DMS53 (cell line): ENCODE measurements at regions not wholly inside any gene's neighbourhood (a gene's known extent, or its start where the extent isn't known, plus 50 kb on each side); places are given as distances from the start of the nearest gene placed in this dataset.
"Not testable (repeated sequence)": the region's sequence is repeated elsewhere in the genome, so short reads cannot be mapped to it uniquely, and the experiment has no call there.

Source experiments
- DNase-seq: peaks from one replicate; lab custom pipeline; 2025; lab: John Stamatoyannopoulos, UW

DNA sequence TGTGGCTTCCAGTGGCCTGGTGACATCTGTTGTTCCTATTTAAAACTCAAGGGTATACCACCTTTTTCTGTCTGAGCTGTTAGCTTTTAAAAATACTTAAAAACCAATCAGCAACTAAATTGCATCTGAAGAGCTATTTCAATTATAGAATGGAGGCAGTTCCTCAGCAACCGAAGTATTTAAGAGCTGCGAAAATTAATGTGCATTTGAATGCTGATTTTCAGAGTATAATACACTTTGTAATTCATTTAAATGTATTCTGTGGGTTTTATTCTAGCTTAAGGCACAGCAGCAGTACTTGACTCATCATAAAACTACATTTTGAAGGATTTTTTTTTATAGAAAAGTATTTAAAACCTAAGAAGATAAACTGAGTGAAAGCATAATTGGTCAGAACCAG lies 404.9 kb upstream of the PRKCQ start:
- DNase-seq = no peak

DNA sequence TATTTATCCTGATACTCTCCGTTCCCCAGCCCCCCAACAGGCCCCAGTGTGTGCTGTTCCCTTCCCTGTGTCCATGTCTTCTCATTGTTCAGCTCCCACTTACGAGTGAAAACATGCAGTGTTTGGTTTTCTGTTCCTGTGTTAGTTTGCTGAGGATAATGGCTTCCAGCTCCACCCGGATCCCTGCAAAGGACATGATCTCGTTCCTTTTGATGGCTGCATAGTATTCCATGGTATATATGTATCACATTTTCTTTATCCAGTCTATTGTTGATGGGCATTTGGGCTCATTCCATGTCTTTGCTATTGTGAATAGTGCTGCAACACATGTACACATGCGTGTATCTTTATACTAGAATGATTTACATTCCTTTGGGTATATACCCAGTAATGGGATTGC lies 403.9 kb upstream of the PRKCQ start:
- not testable (repeated sequence) for DNase-seq

DNA sequence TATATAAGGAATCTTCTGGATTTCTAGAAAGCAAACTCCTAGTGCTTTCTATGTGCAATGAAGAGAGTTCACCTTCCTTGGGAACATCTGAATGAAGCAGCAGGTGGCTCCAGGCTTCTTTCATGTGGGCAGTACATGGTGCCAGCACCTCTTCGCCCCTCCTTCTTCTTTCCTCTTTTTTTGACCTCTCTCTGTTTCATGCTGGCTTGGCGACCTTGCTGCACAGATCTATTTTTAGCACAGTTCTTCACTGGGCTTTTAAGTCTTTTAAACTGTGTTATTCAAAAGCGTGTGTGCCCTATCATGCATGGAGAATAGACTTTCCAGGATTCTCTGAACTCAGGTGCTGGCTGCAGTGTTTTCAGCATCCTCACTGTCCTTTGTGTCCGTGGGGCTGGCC lies 400.3 kb upstream of the PRKCQ start:
- DNase-seq = no peak

DNA sequence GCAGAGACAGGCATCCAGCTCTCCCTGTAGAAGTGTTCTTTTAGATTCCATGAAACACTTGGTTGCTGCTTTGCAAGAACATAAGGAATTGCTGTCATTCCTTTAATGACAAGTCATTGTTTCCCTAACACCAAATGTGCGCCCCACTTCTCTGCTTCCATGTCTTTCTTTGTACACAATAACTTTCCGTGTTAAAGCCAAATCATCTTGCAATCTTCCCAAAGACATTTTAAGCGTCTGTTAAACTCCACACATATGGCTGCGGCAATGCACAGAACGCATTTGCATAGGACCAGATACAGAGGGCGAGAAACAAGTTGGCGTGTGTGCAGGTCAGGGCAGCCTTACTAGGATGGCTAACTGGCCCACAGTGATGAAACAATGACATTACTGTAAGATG lies 399.3 kb upstream of the PRKCQ start:
- DNase-seq = no peak

DNA sequence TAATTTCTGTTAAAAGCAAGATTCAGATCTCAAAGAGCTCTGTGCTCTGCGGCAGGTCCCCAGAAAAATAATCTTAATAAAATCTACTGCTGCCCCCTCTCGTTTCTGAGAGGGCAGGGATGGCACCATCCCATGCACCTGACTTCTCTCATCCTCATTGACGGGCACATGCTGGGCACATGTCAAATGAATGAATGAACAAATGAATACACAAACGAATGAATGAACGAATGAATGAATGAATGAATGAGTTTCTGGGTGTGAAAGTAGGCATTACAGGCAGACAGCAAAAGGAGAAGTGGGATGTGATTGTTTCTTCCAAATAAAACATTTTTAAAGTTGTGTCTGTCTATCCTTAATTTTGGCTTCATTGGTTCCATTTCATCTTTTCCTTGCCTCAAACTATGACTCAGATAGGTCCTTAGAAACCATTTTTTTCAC lies 398.1 kb upstream of the PRKCQ start:
- DNase-seq = no peak

DNA sequence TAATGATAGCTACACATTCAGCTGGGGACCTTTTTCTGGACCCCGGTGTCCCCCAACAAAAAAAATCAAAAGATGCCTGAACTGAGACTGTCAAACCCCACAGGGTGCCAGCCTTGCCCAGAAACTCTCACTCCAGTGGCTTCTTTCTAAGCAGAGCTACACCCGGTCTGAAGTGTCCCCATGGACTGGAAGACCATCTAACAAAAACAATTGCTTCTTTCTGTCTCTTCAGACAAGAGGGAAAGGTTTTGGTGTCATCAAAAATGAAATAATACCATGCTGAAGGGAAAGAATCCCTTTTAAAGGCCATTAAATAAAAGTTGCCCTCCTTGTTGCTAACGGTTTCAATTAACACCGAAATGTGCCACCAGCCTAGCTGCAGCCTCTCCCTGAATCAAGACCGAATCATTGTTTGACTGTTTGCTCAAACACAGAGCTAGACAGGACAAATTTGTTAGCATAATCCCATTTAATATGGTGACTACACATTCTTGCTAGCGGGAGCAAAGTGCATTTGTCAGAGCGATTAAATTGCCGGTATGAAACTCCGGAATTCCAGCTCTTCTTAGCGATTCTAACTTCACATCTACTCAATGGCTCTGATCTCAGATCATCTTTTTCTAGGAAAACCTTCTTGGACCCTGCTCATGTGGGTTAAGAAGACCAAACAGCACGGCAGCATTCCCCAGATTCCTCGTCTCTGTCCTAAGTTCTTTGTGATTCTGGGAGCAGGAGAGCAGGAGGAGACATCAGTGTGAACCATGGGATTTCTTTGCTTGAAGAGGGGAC lies 397.5 kb upstream of the PRKCQ start:
- no peak for DNase-seq

DNA sequence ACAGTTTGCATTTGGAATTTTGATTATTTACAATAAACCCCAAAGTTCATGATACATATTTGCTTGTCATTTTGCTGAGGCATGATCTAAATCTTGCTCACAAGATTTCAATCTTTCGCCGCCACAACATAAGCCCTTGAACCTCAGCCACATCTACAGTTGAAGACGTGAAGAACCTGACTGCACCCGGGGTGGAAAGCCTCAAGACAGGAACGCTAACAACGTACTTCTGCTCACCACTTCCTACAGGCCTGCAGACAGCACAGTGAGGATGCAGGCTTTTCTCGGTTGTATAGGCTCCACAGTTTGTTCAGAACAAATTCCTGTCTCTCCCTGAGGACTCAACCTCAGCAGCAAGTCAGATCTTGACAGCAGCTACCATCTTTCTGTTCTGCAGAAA lies 393.8 kb upstream of the PRKCQ start:
- no peak for DNase-seq

DNA sequence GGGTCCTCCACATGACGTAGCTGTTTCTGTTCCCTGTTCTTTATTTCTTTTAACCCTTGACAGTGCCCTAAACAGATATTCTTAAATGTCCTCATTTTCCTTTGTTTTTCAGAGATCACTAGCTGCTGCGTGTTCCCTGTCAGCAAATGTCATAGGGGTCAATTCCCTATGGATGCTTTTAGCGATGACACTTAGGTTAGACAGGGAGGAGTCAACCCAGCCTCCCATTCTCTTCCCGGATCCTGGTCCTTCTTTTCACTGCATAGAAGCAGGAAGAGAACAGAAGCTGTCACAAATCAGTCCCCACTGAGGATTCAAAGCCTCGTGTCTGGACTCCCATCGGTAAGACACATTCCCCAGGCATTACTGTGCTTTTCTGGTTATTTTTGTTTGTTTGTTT lies 392.1 kb upstream of the PRKCQ start:
- DNase-seq = no peak

DNA sequence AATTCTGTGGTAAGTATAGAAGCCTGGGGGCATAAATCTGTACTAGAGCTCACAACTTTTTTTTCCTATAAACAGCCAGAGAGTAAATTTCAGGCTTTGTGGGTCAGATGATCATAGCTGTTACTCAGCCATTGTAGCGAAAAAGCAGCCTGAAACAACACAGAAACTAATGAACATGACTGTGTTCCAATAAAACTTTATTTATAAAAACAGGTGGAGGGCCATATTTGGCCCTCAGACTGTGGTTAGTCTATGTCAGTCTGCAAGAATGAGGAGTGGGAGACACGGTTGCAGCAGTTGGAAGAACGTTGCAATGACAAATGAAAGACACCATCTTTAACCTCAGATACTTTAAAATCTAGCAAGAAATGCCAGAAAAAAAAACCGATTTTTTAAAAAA lies 389.6 kb upstream of the PRKCQ start:
- DNase-seq = no peak

DNA sequence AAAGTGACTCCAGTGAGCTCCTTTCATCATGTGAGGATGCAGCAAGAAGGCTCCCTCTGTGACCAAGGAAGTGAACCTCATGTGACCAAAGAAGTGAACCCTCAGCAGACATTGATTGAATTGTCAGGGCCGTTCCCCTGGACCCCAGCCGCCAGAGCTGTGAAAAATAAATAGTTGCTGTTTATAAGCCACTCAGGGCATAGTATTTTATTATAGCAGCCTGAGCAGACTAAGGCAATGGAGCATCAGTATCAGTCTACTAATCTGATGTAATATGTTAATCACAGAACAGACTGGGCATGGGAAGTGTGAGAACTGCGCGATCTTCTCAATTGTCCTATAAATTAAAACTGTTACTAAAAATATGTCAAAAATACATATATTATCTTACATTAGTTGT lies 384.5 kb upstream of the PRKCQ start:
- DNase-seq = no peak

DNA sequence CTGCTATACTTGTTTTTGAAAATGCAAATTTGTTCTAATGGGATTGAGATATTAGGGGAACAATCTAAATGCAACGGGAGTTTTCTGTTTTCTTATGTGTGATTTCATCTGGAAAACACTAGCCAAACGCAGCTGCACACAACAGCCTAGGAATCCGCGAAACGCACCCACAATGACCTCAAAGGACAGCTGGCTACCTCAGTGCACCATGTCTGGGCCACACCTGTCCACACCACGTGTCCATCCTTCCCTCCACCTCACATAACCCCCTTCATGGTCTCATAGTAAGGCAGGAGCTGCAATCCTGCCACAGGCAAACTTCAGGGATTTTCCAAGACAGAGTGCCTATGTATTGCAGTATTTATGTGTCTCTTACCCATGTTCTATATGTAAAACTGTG lies 382.5 kb upstream of the PRKCQ start:
- DNase-seq = no peak

DNA sequence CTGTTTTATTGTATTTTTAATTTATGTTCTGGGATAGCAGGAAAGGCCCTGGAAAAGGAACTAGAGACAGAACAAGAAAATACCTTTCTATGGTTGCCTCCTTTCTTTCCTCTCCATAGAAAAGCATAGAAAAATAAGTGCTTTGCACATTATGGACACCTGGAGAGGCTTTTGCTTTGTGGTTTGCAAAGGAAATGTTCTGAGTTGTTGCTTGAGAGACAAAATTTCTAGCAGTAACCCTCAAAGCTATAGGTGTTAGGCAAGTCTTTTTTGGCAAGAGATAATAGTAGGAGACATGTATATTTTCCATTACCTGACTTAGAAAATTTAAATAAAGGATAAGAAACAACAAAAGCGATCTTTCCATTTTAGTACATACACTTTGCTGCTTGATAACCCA lies 378.6 kb upstream of the PRKCQ start:
- no peak for DNase-seq

DNA sequence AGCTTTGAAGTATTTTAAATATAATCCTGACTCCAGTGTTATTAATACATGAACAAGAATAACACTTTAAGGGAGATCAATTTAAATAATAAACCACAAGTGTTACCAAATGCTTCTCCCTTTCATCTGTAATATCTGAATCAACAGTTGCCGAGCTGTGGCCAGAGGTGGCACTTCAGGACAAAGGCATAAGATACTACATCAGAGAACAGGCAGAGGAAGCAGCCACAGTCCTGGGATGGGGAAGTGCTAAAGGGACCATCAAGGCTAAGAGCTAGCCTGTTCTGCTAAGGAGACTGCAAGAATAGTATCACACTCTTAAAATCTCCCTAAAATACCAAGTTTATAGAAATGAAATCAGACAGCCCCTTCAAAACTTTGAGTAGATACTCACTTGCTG lies 378.2 kb upstream of the PRKCQ start:
- no peak for DNase-seq

DNA sequence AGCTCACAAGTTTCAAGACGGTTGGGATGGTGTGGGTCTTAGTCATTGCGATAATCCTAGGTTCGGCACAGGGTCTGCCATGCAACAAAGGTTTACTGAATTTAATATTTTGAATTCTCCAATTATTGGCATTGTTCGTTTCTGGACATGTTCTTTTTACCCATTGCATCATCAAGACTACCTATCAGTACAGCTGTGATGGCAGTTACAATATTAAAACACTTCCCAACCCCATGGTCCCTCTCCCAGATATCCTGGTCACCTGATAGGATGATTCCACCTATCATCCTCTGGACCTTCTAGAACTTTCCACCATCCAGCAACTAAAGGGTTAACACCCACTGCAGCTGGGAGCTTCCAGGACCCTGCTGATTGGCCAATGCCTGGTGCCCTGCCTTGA lies 377.8 kb upstream of the PRKCQ start:
- DNase-seq = no peak

DNA sequence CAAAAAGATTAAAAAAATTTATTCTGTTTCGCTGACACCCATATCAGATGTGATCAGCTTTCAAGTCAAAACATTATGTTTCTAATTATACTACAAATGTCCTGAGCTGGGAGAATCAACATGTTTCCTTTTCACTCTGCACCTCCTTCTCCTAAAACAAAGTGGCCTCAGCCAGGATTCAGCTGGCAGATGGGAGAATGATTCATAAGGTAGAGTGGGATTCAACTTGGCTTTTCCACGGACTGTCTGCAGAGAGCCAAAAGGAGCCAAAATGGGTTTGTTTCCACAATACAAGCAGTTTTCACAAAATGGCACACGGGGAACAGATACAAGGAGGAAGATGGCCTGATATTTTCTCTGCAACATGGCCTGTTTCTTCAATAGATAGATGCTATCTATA lies 376.5 kb upstream of the PRKCQ start:
- DNase-seq = no peak

DNA sequence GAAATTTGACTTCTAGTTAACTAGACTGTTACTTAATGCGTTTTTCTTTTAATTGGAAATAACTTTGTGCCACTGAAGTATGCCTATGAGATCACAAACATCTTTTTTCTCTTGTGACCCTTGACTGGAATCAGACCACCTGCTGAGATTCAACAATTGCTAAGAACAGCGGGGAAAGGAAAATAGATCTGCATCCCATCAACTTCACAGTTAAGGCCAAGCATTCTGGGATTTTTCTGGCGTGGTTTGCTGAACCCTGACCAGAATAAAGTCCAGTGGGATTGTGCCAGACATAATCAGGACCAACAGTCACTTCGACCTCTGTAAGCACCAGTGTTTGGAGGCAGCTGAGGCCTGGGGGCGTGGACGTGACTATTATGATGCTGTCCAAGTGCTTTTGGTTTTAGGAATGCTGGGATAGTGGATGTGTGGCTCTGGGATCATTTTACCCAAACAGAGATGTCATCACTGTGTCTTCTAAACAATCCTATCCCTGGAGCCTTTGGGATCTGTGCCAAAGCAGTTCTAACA lies 373.3 kb upstream of the PRKCQ start:
- no peak for DNase-seq

DNA sequence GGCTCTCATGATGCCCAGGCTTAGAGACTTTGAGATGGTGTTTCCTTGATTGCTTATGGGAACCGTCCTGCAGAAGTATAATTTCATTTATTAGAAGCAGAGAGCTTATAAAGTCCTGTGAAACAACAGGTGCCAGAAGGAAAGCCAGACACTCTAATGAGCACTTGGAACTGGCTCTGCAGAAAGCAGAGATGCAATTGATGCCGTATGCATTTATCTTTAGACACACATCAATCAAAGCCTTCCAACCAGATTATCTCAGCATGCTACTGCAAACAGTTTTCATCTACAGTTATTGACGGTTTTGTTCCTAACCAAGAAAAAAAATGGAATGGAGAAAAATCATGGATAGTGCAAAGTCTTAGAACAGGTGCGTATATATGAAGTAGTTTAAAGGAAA lies 371.7 kb upstream of the PRKCQ start:
- DNase-seq = no peak

DNA sequence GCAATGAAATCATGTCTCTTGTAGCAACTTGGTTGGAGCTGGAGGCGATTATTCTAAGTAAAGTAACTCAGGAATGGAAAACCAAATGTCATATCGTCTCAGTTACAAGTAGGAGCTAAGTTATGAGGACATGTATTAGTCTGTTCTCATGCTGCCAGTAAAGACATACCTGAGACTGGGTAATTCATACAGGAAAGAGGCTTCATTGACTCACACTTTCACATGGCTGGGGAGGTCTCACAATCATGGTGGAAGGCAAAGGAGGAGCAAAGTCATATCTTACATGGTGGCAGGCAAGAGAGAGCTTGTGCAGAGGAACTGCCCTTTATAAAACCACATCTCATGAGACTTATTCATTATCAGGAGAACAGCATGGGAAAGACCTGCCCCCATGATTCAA lies 370.1 kb upstream of the PRKCQ start:
- DNase-seq = no peak

DNA sequence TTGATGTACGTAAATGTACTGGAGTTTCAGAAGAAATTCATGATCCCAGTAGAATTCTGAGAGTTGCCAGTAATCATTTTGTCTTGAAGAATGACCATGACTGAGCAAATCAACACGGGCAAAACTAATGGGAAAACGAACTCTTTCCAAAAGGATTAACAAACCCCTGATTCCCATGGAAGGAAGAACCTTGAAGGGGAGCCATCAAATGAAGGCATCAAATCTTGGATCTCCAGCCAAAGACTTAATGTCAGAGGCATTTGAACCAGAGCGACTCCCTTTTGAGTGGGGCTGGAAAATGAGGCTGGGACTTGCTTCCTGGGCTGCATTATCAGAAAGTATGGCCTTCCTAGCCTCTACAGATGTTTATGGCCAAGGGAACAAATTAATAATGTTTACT lies 364.4 kb upstream of the PRKCQ start:
- no peak for DNase-seq

DNA sequence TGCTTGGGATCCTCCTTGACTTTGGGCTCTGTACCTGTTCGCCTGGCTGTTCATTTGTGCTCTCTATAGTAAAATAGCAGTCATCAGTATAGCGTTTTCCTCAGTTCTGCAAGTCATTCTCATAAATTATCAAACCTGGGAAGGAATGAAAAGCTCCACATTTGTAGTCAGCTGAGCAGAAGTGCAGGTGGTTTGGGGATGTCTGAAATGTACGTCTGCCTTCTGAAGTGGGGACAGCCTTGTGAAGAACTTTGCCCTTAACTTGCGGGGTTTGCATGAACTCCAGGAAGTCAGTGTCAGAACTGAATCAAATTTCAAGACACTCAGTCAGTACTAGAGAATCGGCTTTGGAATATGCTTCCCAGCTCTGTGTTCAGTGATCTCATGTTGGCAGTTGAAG lies 358.3 kb upstream of the PRKCQ start:
- DNase-seq = no peak

DNA sequence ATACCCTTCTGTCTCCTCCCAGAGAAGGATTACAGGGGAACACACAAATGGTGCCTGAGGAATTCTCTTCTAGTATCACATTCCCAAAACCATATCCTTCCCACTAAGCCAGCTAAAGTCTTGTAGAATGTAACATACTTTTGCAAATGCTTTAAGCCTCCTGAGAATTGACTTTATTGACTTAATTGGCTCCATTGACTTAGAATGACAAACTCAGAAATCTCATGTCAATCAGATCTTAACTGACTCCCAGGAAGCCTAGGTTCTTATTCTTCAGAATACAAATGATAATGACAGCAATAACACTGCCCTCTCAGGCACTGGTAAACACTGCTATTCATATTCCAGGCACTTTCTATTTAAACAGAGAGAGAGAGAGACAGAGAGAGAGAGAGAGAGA lies 356.9 kb upstream of the PRKCQ start:
- DNase-seq = no peak

DNA sequence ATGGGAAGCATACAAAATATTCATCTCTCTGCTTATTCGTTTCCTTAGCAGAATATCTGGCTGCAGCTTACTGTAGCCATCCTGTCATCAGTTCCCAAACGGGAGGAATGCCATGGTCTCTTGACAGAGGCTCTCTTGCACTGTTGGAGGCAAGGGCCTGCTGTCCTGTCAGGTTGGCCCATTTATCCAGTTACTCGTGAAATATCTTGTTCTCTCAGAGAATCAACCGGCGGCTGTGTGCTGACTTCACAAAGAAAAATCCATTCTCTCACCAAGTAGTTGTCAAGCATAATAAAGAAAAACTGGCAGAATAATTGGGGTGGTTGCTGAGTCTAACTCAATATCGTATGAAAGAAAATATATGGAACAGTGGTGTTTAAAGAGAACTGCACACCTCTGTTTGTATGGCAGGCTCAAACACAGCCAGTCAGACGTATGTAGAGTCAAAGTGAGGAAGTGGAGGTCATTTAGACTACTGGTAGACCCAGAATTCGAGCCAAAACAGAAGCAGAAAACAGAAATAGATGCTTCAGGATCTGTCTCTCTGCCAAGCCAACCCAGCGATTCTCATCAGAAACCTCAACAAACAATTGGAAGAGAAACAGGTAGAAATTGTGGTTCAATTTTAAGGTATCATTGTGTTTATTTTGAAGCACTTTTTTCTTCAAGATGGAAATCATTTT lies 349.2 kb upstream of the PRKCQ start:
- no peak for DNase-seq

DNA sequence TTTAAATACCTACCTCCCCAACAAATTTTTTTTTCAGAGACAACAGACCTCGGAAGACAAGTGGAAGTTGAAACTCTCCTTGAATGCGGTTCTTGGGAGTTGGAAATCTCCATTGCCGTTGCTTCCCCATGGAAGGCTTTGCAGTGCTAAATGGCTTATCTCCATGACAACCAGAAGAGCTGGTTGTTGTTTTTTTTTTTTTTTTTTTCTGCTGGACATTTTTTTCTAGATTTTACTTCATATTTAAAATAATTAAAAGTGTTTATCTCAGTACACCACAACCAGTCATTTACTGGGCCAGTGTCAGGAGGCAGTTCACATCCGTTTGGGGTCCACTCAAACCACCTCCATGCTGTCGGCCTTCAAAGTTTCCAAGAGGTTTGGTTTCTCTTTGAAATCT lies 348.5 kb upstream of the PRKCQ start:
- peak; percentile 14 for DNase-seq

DNA sequence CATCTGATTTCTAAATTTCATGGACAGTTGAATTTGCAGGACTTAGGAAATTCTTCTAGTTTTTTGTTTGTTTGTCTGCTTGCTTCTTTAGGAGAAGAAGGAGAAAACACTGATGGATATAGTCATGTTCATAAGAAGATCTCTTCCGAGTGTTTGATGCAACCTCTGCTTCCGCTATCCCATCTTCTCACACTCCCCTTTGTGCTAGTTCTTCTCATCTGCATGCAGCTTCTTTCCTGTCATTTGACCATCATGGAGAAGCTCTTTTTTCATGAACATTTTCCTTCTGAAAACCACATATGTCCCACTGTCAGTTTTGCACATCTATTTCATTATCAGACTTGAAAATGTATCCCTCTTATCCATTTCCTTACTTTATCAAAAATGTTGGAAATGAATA lies 346.9 kb upstream of the PRKCQ start:
- DNase-seq = no peak
